DMS53 (cell line): ENCODE measurements at regions not wholly inside any gene's neighbourhood (a gene's known extent, or its start where the extent isn't known, plus 50 kb on each side); places are given as distances from the start of the nearest gene placed in this dataset.
"Not testable (repeated sequence)": the region's sequence is repeated elsewhere in the genome, so short reads cannot be mapped to it uniquely, and the experiment has no call there.

ENCODE experiments used
- DNase-seq: peaks from one replicate; lab custom pipeline; 2025; lab: John Stamatoyannopoulos, UW

DNA sequence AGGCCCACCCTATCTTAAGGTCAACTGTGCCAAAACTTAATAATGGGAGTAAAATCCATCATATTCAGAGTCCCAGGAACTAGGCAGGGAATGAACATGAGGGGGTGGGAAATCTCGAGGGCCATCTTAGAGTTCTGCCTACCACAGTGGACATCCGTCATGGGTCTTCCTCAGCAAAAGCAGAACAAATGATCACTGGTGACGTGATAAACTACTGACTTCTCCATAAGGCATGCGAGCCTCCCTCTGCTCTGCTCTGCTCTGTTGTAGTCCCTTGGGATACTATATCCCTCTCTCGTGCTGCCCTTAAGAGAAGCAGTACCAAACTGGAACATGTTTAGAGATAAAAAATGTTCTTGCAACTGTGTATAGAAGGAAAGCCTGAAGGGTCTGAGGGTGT lies 603.8 kb downstream of the TTLL7 start:
- DNase-seq: not testable (repeated sequence)

DNA sequence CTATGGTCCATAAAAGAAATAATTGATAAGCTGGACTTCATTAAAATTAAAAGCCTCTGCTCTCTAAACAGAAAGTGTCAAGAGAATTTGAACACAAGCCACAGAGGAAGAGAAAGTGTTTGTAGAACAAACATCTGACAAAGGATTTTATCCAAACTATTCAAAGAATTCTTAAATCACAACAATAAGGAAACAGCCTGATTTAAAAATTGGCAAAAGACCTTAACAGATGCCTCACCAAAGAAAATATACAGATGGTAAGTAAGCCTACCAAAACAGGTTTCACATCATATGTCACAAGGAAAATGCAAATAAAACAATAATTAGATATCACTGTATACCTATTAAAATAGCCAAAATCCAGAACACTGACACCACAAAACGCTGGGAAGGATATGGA lies 612.0 kb downstream of the TTLL7 start:
- not testable (repeated sequence) for DNase-seq

DNA sequence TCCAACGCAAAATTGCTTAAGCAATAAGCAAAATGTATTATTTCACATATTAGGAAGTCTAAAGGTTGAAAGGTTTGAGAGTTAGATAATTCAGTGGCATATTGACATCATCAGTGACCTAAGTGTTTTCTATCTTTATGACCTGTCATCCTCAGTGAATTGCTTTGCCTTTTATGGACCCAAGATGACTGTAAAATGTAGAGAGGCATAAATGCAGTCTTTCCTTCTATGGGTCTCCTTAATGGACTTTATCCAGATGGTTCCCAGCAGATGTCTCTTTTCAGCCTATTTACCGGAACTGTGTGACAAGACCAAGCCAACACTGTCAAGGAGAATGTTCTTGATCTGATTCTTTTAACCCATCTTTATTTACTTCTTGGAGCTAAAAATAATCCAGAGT lies 615.8 kb downstream of the TTLL7 start:
- DNase-seq: not testable (repeated sequence)

DNA sequence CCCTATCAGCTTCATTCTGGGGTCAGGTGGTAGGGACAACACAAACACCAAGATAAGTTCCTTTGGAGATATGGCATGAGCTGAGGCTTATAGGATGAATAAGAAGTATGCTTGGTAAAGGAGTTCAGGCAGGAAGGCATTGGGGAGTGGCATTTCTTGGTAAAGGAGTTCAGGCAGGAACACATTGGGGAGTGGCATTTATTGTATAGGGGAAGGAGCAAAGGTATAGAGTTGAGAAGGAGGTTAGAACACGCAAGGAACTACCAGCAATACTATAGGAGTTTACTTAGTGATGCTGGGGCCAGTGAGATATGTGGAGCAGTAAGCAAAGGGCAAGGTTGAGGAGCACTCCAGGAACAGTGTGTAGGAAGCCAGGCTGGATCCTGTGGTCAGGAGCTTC lies 625.9 kb downstream of the TTLL7 start:
- DNase-seq: not testable (repeated sequence)

DNA sequence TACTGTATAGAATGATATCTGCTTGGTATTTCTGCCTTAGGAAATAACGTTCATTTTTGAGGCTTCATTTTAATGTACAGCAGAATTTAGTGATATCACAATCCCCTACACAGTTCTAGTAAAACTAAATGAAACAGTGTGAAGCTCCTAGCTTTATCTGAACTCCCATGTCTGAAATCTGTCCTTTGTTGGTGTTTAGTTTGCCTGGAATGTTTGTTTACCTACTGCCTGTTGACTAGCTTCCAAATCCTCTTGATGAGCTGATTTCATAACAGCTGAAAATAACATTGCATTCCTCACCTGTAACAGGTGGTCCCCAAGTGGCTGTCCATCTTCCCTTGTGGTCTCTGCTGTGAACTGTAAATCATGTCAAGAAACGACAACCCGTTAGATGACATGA lies 629.1 kb downstream of the TTLL7 start:
- not testable (repeated sequence) for DNase-seq

DNA sequence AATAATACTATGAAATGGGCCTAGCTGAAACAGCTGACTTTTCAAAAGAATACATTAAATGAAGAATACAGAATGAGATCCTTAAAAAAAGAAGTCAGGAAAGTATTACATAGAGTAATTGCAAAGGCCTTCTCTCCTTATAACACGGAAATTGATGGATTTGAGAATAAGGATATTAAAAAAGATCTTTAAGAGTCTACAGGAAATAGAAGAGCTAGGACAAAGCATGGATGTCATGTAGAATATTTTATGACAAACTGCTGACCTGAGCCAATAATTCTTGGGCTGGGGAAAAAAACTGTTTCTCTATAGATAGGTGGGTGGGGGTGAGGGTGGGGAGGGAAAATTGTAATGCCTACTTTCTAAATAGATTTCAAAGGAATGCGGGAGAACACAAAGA lies 633.6 kb downstream of the TTLL7 start:
- not testable (repeated sequence) for DNase-seq

DNA sequence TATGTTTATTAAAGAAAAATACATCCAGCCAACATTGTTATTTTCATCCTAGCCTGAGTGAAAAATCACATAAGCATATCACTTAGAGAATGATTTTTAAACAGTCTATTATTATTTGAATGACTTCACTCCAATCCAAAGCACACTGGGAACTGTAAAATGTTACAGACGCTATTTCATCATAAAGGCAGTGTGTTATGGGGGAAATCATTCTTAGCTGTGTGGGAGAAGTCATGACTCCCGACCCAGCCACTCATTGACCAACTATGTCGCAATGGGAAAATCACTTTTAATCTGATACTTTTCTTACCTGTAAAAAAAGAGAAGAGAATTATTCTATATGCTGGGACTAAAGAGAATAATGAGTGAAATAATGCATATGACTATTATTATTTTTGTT lies 653.6 kb downstream of the TTLL7 start:
- not testable (repeated sequence) for DNase-seq

DNA sequence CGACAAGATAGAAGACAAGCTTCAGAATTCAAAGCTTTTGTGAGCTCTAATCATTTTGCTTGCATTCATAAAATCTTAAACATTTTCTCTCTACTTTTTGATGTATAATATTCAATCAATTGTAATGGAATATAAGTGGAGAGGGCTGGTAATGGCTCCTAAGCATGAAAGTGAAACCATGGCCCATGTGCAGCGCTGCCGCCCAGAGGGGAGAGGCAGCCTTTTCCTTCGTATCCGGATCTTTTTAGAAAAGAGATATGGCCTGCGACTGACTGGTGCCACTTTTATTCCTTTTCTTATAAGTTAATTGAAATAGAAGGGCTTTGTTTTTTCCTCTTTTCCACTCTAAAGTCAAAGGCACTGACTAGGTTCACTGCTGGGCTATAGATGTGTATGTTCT lies 655.2 kb downstream of the TTLL7 start:
- DNase-seq: peak; percentile 17

DNA sequence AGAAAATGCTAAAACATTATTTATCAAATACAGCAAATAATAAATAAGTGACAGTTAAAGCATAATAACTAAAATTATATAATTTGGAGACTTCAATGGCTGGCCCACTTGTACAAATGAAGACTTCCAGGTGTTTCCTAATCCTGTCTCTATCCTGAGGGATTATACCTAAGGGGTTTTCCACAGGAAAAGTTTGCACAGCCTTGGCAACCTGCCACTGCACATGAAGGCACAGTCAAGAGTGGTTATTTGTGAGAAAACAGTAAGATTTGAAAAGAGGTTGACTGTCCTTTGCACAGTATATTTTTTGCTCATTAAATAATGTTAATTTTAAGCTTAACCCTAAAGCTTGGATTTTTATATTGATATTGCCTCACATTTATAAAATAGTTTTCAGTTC lies 655.9 kb downstream of the TTLL7 start:
- DNase-seq: peak; percentile 57

DNA sequence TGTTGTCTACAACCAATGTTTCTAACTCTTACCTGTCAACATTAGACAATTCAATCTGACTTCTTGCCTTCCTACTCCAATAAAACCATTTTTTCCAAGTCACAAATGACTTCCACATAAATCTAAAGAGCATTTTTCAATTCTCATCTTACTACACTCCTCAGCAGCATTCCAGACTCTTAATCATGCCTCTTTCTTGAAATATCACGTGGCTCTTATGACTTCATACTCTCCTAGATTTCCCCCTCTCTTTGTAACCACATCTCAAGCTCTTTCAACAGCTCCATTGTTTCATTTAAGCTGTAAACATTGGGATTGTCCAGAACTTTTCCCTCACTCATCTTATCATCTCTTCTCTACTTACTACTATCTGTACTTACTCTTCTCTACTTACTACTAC lies 666.6 kb downstream of the TTLL7 start:
- DNase-seq: not testable (repeated sequence)

DNA sequence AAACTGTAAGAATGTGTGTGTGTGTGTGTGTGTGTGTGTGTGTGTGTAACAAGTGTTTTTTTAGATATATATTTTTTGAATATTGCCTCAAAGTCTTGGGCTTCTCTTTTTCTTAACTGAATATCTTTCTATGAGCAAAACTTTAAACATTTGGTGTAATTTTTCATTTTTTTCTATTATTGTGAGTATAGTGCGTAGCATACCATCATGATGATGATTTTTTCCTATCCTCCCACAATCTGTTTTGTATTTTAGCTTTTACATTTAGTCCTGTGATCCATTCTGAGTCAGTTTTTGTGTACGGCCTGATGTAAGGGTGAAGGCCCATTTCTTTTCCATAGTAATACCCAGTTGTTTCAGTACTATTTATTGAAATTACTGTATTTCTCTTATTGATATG lies 680.6 kb downstream of the TTLL7 start:
- no peak for DNase-seq

DNA sequence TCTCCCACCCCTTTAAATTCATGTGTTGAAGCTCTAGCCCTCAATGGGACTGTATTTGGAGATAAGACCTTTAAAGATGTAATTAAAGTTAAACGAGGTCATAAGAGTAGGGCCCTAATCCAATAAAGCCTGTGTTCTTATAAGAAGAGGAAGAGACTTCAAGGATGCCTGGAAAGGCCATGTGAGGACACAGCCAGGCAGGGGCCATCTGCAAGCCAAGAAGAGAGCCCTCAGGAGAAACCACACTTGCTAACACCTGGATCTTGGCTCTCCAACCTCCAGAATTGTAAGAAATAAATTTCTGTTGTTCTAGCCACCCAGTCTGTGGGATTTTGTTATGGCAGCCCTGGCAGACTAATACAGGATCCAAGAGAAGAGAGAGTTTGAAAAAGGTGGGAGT lies 683.5 kb downstream of the TTLL7 start:
- DNase-seq: not testable (repeated sequence)

DNA sequence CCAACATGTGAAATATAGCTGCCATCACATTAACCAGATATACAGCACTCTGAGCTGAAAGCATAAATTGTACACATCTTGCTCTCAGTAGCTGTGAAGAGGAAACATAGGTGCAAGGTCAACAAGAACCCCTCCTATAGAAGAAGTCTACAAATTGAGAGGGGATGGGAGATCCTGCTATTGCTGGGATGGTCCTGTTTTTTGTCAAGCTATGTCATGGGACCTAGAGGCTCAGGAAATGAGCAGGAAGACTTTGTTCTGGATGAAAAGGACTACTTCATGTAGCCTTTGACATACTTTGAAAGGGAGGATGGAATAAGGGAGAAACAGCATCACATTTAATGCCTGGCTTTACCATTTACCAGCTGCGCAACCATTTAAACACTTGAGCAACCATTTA lies 688.8 kb downstream of the TTLL7 start:
- DNase-seq: peak; percentile 57

DNA sequence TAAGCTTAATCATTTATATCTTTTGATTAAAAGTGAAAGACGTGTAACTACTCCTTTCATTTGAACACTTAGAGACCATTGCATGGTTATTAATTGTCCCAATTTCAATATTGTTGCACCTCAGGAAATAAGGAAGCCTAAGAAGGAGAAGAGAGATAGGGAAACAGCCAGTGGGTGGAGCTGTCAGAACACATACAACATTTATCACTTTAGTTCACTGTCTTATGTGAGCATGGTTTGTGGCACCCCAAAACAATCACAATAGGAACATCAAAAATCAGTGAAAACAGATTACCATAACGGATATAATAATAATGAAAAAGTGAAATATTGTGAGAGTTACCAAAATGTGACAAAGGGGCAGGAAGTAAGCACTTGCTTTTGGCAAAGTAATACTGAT lies 689.9 kb downstream of the TTLL7 start:
- DNase-seq: not testable (repeated sequence)

DNA sequence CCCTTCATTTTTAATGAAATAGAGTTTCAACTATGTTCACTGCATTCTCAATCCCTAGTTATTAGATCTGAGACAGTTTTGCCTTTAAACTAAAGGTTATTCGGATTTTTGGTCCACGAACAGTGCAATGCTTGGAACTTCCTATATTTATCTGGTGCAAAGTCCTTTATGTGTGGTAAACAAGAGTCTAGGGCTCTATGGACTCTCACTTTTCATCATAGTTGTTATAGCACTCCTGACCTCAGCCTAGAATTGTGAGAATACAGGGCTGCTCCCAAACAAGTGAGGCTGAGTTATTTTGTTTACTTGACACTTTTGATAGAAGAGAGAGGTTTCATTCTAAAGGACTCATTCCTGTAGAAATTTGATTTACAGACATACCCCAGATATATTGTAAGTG lies 692.1 kb downstream of the TTLL7 start:
- not testable (repeated sequence) for DNase-seq

DNA sequence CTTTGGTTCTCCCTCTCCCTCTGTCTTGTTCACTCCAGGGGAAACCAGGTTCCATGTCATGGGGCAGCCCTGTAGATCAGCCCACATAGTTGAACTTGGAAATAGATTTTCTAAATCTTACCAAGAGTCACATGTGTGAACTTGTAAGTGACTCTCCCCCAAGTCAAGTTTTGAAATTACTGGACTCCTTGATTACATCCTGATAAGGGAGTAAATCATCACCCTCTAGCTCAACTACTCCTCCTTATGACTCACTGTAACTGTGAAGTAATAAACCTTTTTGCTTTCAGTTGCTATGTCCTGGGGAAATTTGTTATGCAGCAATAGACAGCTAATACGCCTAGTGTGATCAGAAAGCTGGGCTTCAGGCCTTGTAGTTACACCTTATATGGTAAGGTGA lies 703.3 kb downstream of the TTLL7 start:
- DNase-seq: not testable (repeated sequence)

DNA sequence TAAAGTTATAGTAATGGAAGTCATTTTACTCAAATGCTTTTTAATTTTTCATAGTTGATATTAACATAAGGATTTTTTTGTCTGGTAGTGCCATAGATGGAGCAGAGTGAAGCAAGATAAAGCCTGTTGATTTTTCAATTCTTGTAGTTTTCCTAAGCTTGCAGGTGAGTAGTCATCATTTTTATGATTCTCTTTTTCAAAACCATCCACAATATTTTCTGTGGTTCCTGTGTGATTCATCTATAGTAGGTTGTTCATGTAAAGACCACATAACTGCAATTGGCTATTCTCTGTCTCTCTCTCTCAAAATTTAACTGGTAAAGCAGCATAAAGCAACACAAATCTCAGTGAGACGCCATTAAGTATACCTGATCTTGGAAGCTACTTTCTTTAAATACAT lies 711.5 kb downstream of the TTLL7 start:
- DNase-seq: not testable (repeated sequence)

DNA sequence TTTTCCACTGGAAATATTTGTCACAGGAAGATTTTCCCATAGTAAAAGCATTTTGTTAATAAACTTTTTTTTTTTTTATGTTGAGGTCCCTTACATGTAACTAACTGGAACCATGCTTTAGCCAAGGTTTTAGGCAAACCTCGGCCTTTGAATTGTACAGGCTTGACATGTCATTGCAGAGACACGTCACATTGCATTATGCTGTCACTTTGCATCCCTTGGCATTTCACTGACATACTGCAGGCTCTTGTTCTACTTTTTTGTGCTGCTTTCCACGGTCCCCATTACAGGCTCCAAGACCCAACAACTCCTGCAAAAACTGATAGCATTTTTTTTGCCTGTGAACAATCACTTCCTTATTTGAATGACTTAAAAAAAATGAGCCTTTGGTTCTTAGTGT lies 724.3 kb downstream of the TTLL7 start:
- not testable (repeated sequence) for DNase-seq

DNA sequence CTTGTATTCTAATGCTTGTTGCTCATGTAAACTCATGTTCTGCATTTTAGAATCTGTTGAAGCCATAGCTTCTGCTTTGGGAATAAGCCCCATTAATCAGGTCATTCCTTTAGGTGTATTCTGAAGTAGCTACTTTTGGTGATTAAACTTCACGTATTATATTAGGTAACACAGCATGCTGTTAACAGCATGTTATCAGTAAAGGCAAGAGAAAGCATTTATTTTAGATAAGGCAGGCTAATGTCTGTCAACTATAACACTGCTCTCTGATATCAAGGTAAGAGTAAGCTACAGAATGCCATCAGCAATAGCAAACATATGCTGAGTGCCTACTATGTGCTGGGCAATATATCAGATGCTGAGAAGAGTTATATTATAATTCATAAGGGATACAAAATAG lies 726.4 kb downstream of the TTLL7 start:
- peak; percentile 7 for DNase-seq

DNA sequence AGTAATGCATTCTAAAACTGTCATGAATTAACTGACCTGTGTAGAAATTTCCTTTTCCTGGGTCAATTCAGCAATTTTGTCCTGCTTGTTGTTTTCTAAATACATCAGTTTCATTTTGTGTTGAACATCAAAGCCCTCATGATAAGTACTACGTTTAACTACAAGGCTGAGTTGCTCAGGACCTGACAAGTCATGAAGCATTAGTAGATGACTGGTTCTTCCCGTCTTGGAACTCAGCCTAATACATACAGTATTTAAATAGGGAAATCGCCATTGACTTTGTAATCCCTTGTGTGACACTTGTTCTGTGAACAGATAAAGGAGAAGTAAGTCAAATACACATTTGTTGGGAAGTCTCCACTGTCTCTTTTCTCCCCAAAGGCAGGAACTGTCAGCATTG lies 727.1 kb downstream of the TTLL7 start:
- DNase-seq: peak; percentile 76

DNA sequence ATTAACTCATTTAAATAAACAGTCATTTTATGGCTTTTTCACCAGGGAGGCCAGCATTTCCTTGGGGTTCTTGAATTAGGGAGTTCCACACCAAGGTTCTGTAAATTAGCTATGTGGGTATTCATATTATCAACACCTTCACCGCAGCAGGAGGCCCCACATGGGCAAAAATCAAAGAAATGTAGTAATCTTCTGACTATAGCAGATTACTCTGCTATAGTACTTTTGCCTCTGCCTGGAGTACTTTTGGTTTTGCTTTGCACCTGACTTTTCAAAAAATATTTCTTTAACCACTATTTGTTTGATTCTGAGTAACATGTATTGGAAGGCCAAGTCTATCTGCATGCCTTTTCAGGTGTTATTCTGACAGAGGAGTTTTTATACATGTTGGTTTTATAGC lies 728.1 kb downstream of the TTLL7 start:
- not testable (repeated sequence) for DNase-seq

DNA sequence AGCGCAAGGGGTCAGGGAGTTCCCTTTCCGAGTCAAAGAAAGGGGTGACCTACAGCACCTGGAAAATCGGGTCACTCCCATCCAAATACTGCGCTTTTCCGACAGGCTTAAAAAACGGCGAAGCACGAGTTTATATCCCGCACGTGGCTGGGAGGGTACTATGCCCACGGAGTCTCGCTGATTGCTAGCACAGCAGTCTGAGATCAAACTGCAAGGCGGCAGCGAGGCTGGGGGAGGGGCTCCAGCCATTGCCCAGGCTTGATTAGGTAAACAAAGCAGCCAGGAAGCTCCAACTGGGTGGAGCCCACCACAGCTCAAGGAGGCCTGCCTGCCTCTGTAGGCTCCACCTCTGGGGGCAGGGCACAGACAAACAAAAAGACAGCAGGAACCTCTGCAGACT lies 735.1 kb downstream of the TTLL7 start:
- not testable (repeated sequence) for DNase-seq

DNA sequence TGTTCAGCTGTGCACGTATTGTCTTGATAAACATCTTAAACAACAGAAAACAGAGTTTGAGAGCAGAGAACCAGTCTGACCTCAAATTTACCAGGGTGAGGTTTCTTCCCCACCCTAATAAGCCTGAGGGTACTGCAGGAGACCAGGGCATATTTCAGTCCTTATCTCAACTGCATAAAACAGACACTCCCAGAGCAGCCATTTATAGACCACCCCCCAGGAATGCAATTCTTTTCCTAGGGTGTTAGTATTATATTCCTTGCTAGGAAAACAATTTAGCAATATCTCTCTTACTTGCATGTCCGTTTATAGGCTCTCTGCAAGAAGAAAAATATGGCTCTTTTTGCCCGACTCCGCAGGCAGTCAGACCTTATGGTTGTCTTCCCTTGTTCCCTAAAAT lies 747.2 kb downstream of the TTLL7 start:
- peak; percentile 27 for DNase-seq

DNA sequence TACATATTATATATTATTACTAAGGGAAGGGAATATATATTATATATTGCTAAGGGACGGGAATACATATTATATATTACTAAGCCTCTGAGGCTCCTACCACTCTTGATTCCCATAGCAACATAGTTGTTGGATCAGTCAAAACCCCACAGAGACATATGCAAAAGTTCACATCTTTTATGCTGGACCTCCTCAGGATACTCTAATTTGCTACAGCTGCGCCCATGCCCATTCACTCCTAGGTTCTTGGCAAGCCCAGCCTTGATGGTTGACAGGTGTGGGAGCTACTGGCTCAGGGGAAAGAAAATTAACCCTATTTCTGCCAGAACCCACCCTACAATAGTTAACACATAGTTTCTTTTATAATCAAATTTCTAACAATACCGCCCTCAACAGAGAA lies 752.2 kb downstream of the TTLL7 start:
- not testable (repeated sequence) for DNase-seq

DNA sequence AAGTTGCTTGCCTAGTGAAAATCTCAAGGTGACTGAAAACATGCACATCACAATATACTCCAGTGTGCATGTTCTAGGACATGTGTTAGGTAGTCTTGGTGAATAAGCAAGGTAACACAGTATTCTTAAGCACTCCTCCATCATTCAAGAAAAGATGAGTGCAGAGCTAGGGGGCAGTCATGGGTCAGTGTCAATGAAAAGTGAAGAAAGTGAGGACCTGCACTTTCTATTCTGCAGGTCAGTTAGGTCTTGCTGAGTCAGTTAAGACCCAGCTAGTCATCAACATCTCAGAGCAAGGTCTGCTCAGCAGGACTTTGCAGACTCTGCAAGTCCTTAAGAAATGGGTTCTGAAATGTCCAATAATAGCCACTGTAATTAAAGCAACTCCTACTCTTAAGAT lies 754.1 kb downstream of the TTLL7 start:
- peak; percentile 14 for DNase-seq
